CD14-positive monocyte (primary cell): ENCODE measurements at regions not wholly inside any gene's neighbourhood (a gene's known extent, or its start where the extent isn't known, plus 50 kb on each side); places are given as distances from the start of the nearest gene placed in this dataset.

Experiments used
- DNase-seq, 3 donors: peaks; one replicate each; pipeline ENCODE4 v3.0.0-alpha.2; 2011 to 2022
- H2AFZ ChIP-seq: 2 replicates; pipeline ENCODE4 v1.6.0; 2012; ENCODE audit warnings: mild to moderate bottlenecking, low read depth, low read length, inconsistent platforms; ENCODE audit not compliant: insufficient read depth, poor library complexity, severe bottlenecking
- H3K27ac ChIP-seq, 2 donors: 1 replicate in 1 of 2; 2 replicates in 1 of 2; pipeline ENCODE4 v1.5.1; 2012 to 2013; ENCODE audit warnings: low read length in 2 of 2, control low read depth in 1 of 2, inconsistent platforms in 1 of 2, low read depth in 1 of 2, mild to moderate bottlenecking in 1 of 2
- H3K27me3 ChIP-seq, 2 donors: one replicate each; pipeline versions ENCODE4 v1.6.0 to v1.6.1; 2011 to 2013; ENCODE audit warnings: low read length in 2 of 2; ENCODE audit not compliant: control insufficient read depth in 2 of 2, insufficient read depth in 2 of 2
- H3K36me3 ChIP-seq, 2 donors: replicated peaks in 1 of 2; 1 replicate in 1 of 2; 2 replicates in 1 of 2; pipeline versions ENCODE4 v1.5.1 to v1.6.1; 2012 to 2013; ENCODE audit warnings: low read length in 2 of 2, control low read depth in 1 of 2, inconsistent platforms in 1 of 2, mild to moderate bottlenecking in 1 of 2; ENCODE audit not compliant: insufficient read depth in 2 of 2, control insufficient read depth in 1 of 2
- H3K4me1 ChIP-seq, 2 donors: 1 replicate in 1 of 2; 2 replicates in 1 of 2; pipeline versions ENCODE4 v1.5.1 to v1.6.1; 2012 to 2013; ENCODE audit warnings: low read length in 2 of 2, control low read depth in 1 of 2, inconsistent platforms in 1 of 2, mild to moderate bottlenecking in 1 of 2, moderate library complexity in 1 of 2; ENCODE audit not compliant: insufficient read depth in 2 of 2, control insufficient read depth in 1 of 2
- H3K4me2 ChIP-seq: replicated peaks from 2 replicates; pipeline ENCODE3; 2012; ENCODE audit warnings: low read length, moderate library complexity, mild to moderate bottlenecking; ENCODE audit not compliant: poor library complexity, severe bottlenecking; ENCODE audit errors: extremely low read depth
- H3K4me3 ChIP-seq, 3 experiments: fragments of 200-600 bp in 1 of 3; sonication (generic) in 1 of 3; replicated peaks in 1 of 3; 1 replicate in 2 of 3; 2 replicates in 1 of 3; pipeline ENCODE4 v1.5.1; 2011 to 2013; ENCODE audit warnings: low read length in 3 of 3, mild to moderate bottlenecking in 3 of 3, control low read depth in 2 of 3, low read depth in 2 of 3, inconsistent platforms in 1 of 3, moderate library complexity in 1 of 3
- H3K79me2 ChIP-seq: 2 replicates; pipeline ENCODE4 v1.6.0; 2012; ENCODE audit warnings: mild to moderate bottlenecking, control low read depth, inconsistent platforms, low read length, moderate library complexity; ENCODE audit not compliant: insufficient read depth
- H3K9ac ChIP-seq: 2 replicates; pipeline ENCODE4 v1.6.0; 2017; ENCODE audit warnings: low read length, mild to moderate bottlenecking; ENCODE audit not compliant: insufficient read depth, poor library complexity, severe bottlenecking
- H3K9me3 ChIP-seq, 2 donors: replicated peaks in 1 of 2; 1 replicate in 1 of 2; 2 replicates in 1 of 2; pipeline versions ENCODE4 v1.5.1 to v1.6.1; 2012 to 2013; ENCODE audit warnings: low read length in 2 of 2, control low read depth in 1 of 2; ENCODE audit not compliant: control insufficient read depth in 1 of 2, insufficient read depth in 1 of 2
- H4K20me1 ChIP-seq: 2 replicates; pipeline ENCODE4 v1.6.0; 2012; ENCODE audit warnings: mild to moderate bottlenecking, low read length, control low read depth, moderate library complexity; ENCODE audit not compliant: insufficient read depth
- H3K27ac Mint-ChIP-seq, 7 donors: one replicate each; pipeline ENCODE4 v1.8.0; 2020; ENCODE audit warnings: mild to moderate bottlenecking in 7 of 7, mixed read lengths in 7 of 7, moderate library complexity in 6 of 7, inconsistent platforms in 2 of 7
- H3K27me3 Mint-ChIP-seq, 3 donors: one replicate each; pipeline ENCODE4 v1.8.0; 2021 to 2022; ENCODE audit warnings: low read depth in 3 of 3, mild to moderate bottlenecking in 3 of 3, mixed read lengths in 3 of 3, moderate library complexity in 3 of 3, inconsistent platforms in 1 of 3
- H3K36me3 Mint-ChIP-seq, 2 donors: one replicate each; pipeline ENCODE4 v1.8.0; 2020; ENCODE audit warnings: mixed read lengths in 2 of 2, inconsistent platforms in 1 of 2, mild to moderate bottlenecking in 1 of 2
- H3K4me1 Mint-ChIP-seq: one replicate; pipeline ENCODE4 v1.8.0; 2020; ENCODE audit warnings: mild to moderate bottlenecking, mixed read lengths
- H3K4me3 Mint-ChIP-seq, 2 donors: one replicate each; pipeline ENCODE4 v1.8.0; 2020; ENCODE audit warnings: mild to moderate bottlenecking in 2 of 2, mixed read lengths in 2 of 2, moderate library complexity in 1 of 2
- H3K9me3 Mint-ChIP-seq, 7 donors: one replicate each; pipeline ENCODE4 v1.8.0; 2020 to 2022; ENCODE audit warnings: mixed read lengths in 7 of 7, mild to moderate bottlenecking in 6 of 7, moderate library complexity in 6 of 7, inconsistent platforms in 2 of 7
- WGBS: methylation state at CpG from one replicate; pipeline ENCODE4 v1.1.5; 2013; ENCODE audit warnings: missing lambda C conversion rate; ENCODE audit not compliant: insufficient coverage; 5-methylcytosine and 5-hydroxymethylcytosine counted together
- intact Hi-C, 2 donors: fragments of 100-400 bp; cut with micrococcal nuclease; formaldehyde crosslinking; loops; one replicate each; pipeline versions ENCODE4 v1.15.0 to v1.15.1; 2023
- TF ChIP-seq, protein P1 (sequence below): fragments of 200-600 bp; IDR thresholded peaks from one replicate; pipeline ENCODE4 v1.8.0; 2022; ENCODE audit warnings: antibody characterized with exemption, mild to moderate bottlenecking

- no peak for DNase-seq
- H3K4me2 ChIP-seq = no peak overlapping the region
- no peak overlapping the region for H2AFZ ChIP-seq
- H3K4me1 ChIP-seq = no peaks in the 10 kb centered on the region
- H3K79me2 ChIP-seq = no peaks in the 10 kb centered on the region
- H3K27me3 ChIP-seq = no peaks in the 10 kb centered on the region
- no peaks in the 10 kb centered on the region for H3K9me3 ChIP-seq
- intact Hi-C loops = no loop called here
- H3K36me3 Mint-ChIP-seq = no peaks in the 10 kb centered on the region
- TF ChIP-seq, protein P1, sequence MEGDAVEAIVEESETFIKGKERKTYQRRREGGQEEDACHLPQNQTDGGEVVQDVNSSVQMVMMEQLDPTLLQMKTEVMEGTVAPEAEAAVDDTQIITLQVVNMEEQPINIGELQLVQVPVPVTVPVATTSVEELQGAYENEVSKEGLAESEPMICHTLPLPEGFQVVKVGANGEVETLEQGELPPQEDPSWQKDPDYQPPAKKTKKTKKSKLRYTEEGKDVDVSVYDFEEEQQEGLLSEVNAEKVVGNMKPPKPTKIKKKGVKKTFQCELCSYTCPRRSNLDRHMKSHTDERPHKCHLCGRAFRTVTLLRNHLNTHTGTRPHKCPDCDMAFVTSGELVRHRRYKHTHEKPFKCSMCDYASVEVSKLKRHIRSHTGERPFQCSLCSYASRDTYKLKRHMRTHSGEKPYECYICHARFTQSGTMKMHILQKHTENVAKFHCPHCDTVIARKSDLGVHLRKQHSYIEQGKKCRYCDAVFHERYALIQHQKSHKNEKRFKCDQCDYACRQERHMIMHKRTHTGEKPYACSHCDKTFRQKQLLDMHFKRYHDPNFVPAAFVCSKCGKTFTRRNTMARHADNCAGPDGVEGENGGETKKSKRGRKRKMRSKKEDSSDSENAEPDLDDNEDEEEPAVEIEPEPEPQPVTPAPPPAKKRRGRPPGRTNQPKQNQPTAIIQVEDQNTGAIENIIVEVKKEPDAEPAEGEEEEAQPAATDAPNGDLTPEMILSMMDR = no peak
- H3K27ac Mint-ChIP-seq = no peak overlapping the region
- no peak overlapping the region for H3K27ac ChIP-seq
- H3K4me3 Mint-ChIP-seq = no peak overlapping the region
- 93% methylated on average over 3 of the region's 3 CpGs for WGBS
- H3K27me3 Mint-ChIP-seq = no peaks in the 10 kb centered on the region
- no peaks in the 10 kb centered on the region for H3K4me1 Mint-ChIP-seq
- H3K36me3 ChIP-seq = no peaks in the 10 kb centered on the region
- peaks cover 0 to 2% (median 0%) of the 10 kb centered on the region in 7 donors for H3K9me3 Mint-ChIP-seq
- no peaks in the 10 kb centered on the region for H4K20me1 ChIP-seq
- no peak overlapping the region for H3K9ac ChIP-seq
- H3K4me3 ChIP-seq = no peak overlapping the region
Observed at GRCh38 chr7:81190997-81191768, 272.3 kb upstream of the SEMA3C start.

DNA sequence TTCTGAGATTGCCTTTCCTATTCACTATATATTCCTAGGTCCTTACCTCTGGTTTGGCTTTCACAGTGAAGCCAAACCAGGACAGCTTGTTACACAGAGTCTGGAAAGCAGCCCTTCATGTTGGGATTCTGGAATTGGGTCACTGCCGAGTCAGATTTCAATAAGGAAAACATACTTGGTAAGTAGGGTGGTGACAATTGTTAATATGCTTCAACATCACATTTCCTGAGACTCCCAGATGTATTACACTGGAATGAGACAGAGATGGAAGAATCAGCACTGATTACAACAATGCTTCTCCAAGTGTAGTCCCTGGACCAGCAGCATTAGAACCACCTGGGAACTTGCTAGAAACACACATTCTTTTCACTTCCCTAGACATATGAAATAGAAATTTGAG lies 268.9 kb upstream of the SEMA3C start:
- Histone ChIP-seq H3K9ac (no peak overlapping the region), H3K4me2 (no peak overlapping the region), H3K4me1 (no peaks in the 10 kb centered on the region), H3K27ac (no peak overlapping the region), H3K27me3 (no peaks in the 10 kb centered on the region), H3K36me3 (no peaks in the 10 kb centered on the region), H2AFZ (no peak overlapping the region), H3K4me3 (no peak overlapping the region), H4K20me1 (no peaks in the 10 kb centered on the region), H3K79me2 (no peaks in the 10 kb centered on the region), H3K9me3 (no peaks in the 10 kb centered on the region)
- H3K27me3 Mint-ChIP-seq = no peaks in the 10 kb centered on the region
- no peaks in the 10 kb centered on the region for H3K36me3 Mint-ChIP-seq
- H3K4me3 Mint-ChIP-seq = no peak overlapping the region
- intact Hi-C loops = no loop called here
- H3K9me3 Mint-ChIP-seq = peaks cover 0 to 2% (median 0%) of the 10 kb centered on the region in 7 donors
- no CpG with 5 or more reads among the region's 1 CpG for WGBS
- DNase-seq = no peak
- no peaks in the 10 kb centered on the region for H3K4me1 Mint-ChIP-seq
- H3K27ac Mint-ChIP-seq = no peak overlapping the region
- TF ChIP-seq, protein P1 = no peak
